Daoy (cell line): ENCODE measurements at regions not wholly inside any gene's neighbourhood (a gene's known extent, or its start where the extent isn't known, plus 50 kb on each side); places are given as distances from the start of the nearest gene placed in this dataset.

Experiments
- DNase-seq: peaks from one replicate; pipeline ENCODE4 v3.0.0-alpha.2; 2015; ENCODE audit warnings: low read depth

DNA sequence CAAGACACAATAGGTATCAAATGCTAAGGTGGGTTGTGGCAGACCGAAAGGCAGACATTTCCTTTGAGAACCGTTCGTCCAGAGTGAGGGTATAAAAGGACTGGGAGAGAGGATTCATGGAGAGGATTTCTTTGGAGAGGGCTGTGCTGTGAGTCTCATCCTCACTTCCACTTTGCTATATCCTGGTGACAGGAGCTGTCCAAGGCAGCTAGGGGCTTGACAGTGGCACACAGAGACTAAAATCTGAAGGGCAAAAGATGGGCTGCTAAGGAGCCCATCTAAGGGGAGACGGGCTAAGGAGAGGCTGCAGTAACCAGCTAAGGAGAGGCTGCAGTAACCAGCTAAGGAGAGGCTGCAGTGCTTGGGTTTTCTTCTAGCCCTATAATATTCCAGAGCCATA lies 214.0 kb upstream of the ADRA1B start:
- DNase-seq: no peak

- DNase-seq: no peak
Observed at GRCh38 chr5:159702826-159703225, 213.5 kb upstream of the ADRA1B start.

GRCh38 chr5:159704160-159704559 lies 212.1 kb upstream of the ADRA1B start:
- no peak for DNase-seq

GRCh38 chr5:159705948-159706347 lies 210.3 kb upstream of the ADRA1B start:
- no peak for DNase-seq

- no peak for DNase-seq
Observed at GRCh38 chr5:159708090-159708489, 208.2 kb upstream of the ADRA1B start.

- peak; percentile 20 for DNase-seq
Observed at GRCh38 chr5:159712672-159713071, 203.6 kb upstream of the ADRA1B start.

GRCh38 chr5:159713254-159713653 lies 203.0 kb upstream of the ADRA1B start:
- no peak for DNase-seq

GRCh38 chr5:159713773-159714172 lies 202.5 kb upstream of the ADRA1B start:
- DNase-seq: no peak

GRCh38 chr5:159725475-159725874 lies 190.8 kb upstream of the ADRA1B start:
- DNase-seq: no peak

- no peak for DNase-seq
Observed at GRCh38 chr5:159727167-159727566, 189.1 kb upstream of the ADRA1B start.

DNA sequence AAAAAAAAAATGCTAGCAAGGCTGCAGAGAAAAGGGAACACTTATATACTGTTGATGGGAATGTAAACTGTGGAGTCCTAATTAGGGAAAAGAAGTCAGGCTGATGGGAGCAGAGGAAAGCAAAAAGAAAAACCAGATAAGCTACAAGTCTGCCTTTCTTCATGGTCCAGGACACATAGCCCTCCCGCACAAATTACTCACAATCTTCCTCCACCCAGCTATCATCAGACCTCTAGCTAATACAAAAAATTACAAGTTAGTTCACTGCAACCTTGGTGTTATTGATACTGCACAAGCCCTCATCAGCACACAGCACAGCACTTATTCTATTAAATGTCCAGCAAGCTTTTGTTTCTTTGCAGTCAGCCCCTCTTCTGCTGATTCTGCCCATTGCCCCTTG lies 186.0 kb upstream of the ADRA1B start:
- DNase-seq: no peak

GRCh38 chr5:159732220-159732619 lies 184.1 kb upstream of the ADRA1B start:
- peak; percentile 23 for DNase-seq

DNA sequence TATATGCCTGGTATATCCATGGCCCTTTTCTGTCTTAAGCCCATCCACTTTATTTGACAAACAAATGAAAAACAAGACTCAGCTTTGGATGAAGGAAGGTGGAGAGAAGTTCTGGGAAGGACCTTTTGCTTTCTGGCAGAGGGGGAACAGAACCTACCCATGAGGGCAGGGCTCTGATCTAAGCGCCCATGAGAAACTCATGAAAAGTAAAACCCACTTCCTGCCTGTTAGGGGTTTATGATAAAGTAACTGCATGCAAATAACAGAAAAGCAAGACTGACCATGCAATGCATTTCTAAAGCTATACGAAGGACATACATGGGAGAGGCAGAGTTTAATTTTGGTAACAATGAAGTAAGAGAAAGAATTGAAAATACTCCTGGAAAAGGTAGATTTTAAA lies 181.9 kb upstream of the ADRA1B start:
- no peak for DNase-seq

- DNase-seq: no peak
Observed at GRCh38 chr5:159735036-159735435, 181.2 kb upstream of the ADRA1B start.

DNA sequence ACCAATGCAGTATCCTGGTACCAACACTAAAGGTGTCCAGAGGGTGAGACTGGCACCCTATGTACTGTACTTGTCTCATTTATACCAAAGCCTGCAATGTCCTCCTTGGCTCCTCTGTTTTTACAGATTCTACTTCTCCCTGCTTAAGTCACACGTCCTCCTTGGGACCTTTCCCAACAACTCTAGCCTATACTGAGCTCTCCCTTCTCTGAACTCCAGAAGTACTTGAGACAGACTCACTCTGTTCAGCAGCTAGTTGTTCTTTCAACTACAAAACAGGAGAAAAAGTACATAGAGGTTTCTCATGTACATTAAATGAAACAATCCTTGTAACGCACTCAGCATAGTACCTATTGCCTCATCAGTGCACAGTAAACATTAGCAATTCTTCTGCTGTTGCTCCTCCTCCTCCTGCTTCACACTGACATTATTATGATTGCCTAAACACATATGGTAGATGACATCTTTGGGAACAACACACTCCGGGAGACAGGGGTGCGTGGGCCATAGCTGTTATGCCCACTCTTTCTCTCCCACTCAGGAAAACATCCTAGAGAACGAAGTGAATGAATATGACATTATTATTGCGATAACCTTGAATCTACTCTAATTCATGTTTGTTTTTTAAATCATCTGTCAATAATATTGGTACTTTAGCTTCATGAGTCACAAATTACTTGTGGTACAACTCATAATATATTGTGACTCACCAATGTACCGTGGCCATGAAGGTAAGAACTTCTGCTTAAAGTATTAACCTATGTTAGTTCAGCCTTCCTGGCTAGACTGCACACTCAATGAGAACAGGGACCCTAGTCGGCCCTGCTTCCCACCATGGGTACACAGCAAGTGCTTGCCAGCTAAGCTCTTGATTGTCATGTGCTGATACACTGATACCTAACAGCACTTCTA lies 180.3 kb upstream of the ADRA1B start:
- peak; percentile 11 for DNase-seq

DNA sequence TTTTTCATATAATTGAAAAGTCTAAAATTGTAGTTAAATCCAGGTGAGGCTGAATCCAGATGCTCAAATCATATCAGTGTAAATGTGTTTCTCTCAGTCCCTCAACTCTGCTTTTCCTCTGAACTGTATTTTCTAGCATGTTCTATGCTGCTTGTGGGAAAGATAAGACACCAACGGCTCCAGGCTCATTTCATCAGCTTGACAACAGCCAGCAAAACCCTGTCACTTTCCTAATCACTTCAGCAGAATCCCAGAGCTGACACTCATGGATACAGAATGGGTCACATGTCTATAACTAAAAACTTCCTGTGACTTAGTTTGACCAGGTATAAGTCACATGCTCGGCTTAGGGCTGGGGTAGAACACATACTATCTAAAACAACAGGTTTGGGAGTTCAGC lies 179.4 kb upstream of the ADRA1B start:
- DNase-seq: no peak

DNA sequence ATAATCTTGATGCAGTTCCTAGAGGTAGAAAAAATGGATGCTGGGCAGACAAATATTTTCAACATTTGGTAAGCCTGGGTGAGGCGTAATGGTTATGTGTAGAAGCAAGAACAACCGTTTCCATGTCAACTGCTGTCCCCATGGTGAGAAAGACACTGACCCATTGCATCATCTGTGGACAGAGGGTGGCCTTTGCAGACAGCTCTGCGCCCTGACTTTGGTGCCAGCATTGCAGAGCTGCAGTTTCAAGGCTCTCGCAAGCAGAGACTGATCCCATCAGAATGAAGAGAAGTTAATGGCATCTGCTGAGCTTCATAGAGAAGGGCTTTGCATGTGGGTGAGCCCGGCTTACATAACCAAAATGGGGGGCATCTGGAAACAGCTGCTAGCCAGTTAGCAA lies 179.0 kb upstream of the ADRA1B start:
- no peak for DNase-seq

GRCh38 chr5:159741829-159742322 lies 174.4 kb upstream of the ADRA1B start:
- DNase-seq: no peak

DNA sequence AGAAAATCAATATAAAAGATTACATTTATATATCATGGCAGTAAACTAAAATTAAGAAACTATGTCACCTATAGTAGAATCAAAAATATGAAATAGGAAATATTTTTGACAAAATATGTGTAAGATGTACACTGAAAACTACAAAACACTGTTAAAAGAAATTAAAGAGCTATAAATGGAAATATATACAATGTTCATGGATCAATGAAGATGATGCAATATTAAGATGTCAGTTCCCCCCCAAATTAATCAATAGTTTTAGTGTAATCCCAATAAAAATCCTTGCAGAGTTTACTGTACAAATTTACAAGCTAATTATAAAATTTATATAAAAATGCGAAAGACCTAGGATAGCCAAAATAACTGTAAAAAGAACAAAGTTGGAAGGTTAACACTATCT lies 173.0 kb upstream of the ADRA1B start:
- no peak for DNase-seq

GRCh38 chr5:159746707-159747106 lies 169.6 kb upstream of the ADRA1B start:
- no peak for DNase-seq

DNA sequence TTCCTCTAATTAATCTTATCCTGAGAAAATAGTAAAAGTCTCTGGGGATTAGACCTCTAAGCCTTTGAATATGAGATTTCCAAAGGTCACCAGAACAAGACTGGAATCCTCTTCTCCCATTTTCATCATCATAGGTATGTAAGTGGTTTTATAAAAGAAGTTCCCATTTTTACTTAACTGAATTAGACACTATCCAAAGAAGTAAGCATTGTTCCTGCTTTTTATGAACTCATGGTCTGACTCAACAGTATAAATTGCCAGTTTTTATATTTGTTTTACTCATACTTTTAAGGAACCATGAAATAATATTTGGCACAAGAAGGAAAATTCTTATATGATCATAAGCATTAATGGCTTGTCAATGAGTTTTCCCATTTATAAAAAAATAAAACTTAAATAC lies 167.1 kb upstream of the ADRA1B start:
- DNase-seq: no peak

DNA sequence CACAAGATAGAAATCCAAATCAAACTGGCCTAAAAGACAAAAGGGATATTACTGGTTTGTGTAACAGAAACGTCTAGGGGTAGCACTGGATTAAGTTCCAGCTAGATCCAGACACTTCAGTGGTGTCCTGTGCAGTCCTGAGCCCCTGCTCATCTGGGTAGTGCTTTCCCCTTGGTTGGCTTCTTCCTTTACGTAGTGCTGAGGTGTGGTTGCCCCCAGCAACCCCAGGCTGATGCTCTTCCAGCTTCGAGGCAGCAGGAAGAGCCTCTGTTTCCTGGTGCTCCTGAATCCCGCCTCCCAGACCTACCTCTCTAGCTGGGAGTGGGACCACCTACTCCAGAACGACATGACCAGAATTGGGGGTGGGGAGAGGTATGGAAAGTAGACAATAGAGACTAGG lies 166.1 kb upstream of the ADRA1B start:
- no peak for DNase-seq

- no peak for DNase-seq
Observed at GRCh38 chr5:159751459-159751858, 164.8 kb upstream of the ADRA1B start.
